GM18520 (cell line): ENCODE measurements at regions not wholly inside any gene's neighbourhood (a gene's known extent, or its start where the extent isn't known, plus 50 kb on each side); places are given as distances from the start of the nearest gene placed in this dataset.
"Not testable (repeated sequence)": the region's sequence is repeated elsewhere in the genome, so short reads cannot be mapped to it uniquely, and the experiment has no call there.

ENCODE experiments used
- ATAC-seq: cut with Tn5 transposase; IDR thresholded peaks from one replicate; pipeline ENCODE4 v1.9.1; 2021; ENCODE audit not compliant: unreplicated experiment

DNA sequence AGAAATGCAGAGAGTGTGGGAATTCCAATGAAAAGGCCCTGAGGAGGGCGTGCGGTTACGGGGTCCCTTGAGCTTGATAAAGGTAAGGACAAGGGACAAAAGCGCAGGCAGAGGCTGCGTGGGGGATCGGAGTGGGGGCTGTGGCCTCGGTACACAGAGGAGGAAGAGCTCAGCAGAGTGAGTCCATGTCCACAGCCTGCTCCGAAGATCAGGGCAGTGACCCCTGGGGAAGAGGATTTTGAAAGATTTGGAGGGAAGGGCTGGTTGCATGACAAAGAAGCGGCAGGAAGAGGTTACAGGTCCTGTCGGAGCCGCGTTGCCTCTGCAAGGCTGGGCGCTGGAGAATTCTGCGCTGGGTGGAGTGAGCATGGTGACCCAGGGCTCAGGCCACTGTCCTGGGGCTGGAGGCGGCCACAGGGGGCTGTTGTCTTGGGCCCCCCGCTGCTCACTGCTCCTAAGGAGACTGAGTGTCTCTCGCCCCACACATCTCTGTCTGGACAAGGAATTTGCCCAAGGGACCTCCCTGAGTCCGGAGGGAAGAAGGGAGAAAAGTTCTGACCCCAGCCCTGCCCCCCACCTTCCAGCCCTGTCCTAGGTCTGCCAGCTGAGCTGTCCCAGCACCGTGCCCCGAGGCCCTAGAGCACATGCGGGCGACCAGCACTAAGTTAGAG is 69.8 kb upstream of the INSIG1 start:
- no peak for ATAC-seq

- ATAC-seq, result no peak
Measured at GRCh38 chr7:155228459-155228845, 69.2 kb upstream of the INSIG1 start.

GRCh38 chr7:155228894-155229293 is 68.8 kb upstream of the INSIG1 start:
- ATAC-seq, result no peak

DNA sequence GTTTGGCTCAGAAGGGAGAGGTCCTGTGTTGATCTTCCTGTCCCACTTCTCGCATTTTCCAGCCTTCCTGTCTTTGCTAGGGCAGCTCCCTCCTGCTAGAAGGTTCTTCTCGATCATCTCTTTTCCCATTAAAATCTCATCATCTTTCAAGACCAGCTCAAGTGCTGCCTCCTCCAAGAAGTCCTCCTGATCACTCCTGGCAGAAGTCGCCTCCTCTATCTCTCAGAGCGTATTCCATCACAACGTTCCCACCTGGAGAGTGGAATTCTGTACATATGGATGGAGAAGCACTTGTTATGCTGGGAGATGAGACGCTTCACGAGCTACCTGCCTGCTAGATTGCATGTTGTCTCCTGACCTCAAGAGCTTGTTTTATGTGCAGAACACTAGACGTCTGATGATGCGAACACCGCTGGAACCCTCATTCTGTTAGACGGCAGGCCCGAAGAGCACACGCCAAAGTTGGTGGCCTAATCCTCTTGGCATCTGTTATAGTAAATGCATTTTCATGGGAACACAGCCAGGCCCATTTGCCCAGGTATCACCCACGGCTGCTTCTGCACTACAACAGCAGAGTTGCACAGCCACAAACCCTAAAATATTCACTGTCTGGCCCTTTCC is 68.0 kb upstream of the INSIG1 start:
- ATAC-seq, result no peak

DNA sequence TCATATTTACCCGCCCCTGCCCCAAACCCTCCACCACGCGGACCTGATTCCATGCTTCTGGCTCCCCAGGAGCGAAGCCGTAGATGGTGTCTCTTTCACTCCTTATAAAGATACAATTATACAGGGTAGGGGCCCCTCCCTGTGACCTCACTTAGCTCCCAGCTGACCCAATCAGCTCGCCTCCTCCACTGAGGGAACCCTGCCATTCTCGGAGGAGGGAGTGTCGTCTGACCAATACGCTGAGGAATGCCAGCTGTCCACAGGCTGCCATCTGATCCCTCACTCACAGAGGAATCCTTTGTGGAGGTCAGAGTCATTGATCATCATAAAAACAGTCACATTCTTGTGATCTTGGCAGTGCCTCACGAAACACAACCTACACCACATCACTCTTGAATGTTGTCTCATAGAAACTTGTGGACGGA is 67.5 kb upstream of the INSIG1 start:
- no peak for ATAC-seq

DNA sequence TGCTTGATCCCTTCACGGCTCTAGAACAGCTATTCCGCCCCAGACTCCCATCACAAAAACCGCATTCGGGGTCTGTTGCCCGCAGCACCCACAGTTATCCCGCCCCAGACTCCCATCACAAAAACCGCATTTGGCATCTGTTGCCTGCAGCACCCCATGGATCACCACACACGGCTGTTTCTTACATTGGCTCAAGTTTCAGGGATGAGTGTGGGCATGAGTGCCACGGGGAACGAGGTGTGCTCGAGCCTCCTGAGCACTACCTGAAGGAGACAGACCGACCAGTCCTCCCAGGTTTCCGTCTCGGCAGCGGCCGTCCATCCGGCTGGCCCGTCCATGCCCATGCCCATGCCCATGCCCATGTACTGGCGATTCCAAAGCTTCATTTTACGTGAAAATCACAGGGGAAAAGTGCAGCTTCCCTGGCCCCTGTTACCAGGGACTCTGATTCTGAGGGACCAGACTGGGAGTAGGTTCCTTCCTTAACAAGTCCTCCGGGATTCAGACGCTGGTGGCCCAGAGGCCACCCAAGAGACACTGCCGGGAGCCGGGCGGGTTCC is 66.4 kb upstream of the INSIG1 start:
- no peak for ATAC-seq

- no peak for ATAC-seq
Measured at GRCh38 chr7:155231941-155232340, 65.7 kb upstream of the INSIG1 start.

- no peak for ATAC-seq
Measured at GRCh38 chr7:155232911-155233310, 64.8 kb upstream of the INSIG1 start.

GRCh38 chr7:155233311-155234157 is 64.1 kb upstream of the INSIG1 start:
- no peak for ATAC-seq

GRCh38 chr7:155234158-155234492 is 63.6 kb upstream of the INSIG1 start:
- ATAC-seq, result no peak

- no peak for ATAC-seq
Measured at GRCh38 chr7:155234950-155235789, 62.5 kb upstream of the INSIG1 start.

GRCh38 chr7:155236386-155236785 is 61.3 kb upstream of the INSIG1 start:
- ATAC-seq, result no peak

- ATAC-seq, result no peak
Measured at GRCh38 chr7:155237297-155237696, 60.4 kb upstream of the INSIG1 start.

GRCh38 chr7:155237730-155238129 is 59.9 kb upstream of the INSIG1 start:
- no peak for ATAC-seq

- ATAC-seq, result not testable (repeated sequence)
Measured at GRCh38 chr7:155239431-155240087, 58.1 kb upstream of the INSIG1 start.

DNA sequence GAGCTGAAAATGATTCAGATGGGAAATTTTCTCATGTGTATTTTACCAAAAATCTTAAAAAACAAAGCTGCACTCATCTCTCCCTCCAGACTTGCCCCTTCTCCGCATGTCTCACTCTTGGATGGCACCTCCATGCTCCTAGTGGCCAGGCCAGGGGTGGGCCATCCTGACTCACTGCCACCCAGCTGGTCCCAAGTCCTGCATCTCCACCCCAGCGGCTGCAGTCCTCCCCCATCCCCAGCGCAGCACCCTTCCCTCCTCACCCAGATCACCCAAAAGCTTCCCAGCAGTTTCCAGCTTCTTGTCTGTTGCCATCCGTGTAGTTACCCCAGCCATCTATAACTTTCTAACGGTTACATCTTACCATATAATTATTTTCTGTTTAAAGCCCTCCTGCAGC is 53.0 kb upstream of the INSIG1 start:
- no peak for ATAC-seq

DNA sequence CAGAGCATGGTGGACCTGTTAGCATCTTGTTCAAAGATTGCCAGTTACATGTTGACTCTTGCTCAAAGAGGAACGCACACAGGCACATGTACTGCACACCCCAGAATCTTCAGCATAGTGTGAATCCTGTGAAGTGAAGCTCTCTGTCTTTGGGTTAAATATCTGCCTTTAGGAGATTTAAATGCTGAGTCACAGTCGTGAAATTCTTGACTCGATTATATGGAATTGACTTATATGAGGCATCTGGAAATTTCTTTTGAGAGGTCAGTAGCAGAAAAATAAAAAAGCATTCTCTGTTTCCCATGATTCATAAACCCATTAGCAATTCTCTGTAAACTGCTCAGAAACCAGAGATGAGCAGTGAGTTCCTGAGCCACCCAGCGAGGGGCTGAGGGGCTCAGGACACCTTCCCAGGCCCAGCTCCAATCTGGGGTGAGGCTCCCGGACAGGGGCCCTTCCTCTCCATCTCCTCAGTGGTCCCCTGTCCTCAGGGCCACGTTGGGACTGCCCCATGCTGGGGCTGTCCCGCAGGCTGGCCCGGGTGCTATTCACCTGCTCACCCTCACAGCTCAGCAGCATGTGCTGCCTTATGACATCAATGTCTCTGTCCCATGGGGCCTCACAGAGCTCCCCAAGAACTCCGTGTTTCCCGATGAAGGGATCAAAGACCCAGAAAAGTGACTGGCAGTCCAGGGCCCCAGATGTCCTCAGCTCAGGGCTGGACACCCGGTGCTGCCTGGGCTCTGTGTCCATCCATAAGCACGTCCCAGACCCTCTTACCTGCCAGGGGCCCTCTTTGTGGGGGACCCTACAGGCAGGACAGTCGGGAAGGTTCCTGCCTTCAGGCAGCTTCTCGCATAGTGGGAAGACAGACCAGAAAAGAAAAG is 50.0 kb upstream of the INSIG1 start:
- no peak for ATAC-seq
